Choroid plexus epithelial cell (primary cell): ENCODE measurements at regions not wholly inside any gene's neighbourhood (a gene's known extent, or its start where the extent isn't known, plus 50 kb on each side); places are given as distances from the start of the nearest gene placed in this dataset.

ENCODE experiments used
- DNase-seq: peaks from one replicate; pipeline ENCODE4 v3.0.0-alpha.2; 2010; ENCODE audit warnings: low read depth
- H3K4me3 ChIP-seq: 2 replicates; pipeline ENCODE4 v1.5.1; 2011; ENCODE audit warnings: low read depth, mild to moderate bottlenecking, control low read depth, low read length, moderate library complexity
- CTCF ChIP-seq: conservative IDR thresholded peaks from 2 replicates; pipeline ENCODE4 v1.5.1; 2011; ENCODE audit warnings: low read depth, mild to moderate bottlenecking, control low read depth, inconsistent platforms, low read length, moderate library complexity

DNA sequence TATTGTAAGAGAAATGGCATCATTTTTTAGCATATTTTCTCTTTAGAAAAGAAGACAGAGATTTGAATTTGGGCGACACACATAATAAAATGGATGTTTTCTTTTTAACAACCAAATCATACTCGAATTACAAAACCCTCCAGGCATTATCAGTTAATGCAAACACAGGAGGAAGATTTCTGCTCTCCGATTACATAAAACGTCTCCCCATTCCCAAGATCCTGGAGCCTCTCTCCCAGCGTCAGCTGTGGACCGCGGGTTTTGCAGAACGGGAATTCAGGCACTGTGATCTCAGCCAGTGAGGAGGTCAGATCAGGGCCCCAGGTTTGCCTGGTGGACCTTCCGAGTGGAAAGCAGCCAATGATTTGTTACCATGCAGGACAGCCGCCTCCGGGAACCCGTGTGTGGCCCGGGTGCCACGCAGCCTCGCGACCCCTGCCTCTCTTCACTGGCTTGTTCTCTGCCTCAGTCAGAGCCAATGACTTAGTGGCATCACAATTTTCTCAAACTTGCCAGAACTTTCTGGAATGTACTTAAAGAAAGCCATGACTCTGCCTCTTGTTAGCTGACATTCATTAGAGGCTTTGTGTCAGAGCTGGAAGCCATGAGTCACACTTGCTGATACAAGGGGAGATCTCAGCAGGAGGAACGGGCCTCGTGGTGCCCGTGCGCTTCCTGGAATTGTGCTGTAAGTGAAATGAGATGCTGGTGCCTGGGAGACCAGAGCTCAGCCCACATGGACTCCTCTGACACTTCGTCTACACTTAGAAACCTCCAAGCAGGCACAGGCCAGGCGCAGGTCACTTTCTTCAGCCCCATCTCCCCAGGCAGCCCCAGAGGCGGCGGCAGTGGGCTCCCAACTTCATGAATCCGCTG is 246.1 kb downstream of the KLF6 start:
- peak; percentile 99 for DNase-seq
- peak overlapping the region; percentile 25 for H3K4me3 ChIP-seq

DNA sequence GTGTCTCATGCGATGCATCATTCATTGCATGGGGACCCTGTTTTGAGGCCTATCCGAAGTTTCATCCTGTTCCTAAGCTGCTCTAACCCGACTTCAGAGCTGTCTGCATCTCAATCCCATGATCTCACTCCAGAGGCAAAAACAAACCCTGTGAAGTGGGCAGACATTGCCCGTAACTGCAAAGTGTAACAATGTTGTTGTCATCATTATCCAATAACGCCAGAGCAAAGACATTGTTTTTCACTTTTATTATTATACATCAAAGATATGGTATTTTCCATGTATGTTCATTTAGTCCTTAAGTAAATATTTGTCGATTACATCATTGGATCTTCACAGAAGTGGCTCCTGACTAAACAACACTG is 246.7 kb downstream of the KLF6 start:
- no peak overlapping the region for H3K4me3 ChIP-seq
- DNase-seq = peak; percentile 64
- TF ChIP-seq CTCF = no peak

More for the DNA sequence above, 246.1 kb downstream of the KLF6 start:
- no peak for TF ChIP-seq CTCF

GRCh38 chr10:3537518-3537917 is 247.5 kb downstream of the KLF6 start:
- DNase-seq = no peak
- TF ChIP-seq CTCF = no peak
- no peak overlapping the region for H3K4me3 ChIP-seq

DNA sequence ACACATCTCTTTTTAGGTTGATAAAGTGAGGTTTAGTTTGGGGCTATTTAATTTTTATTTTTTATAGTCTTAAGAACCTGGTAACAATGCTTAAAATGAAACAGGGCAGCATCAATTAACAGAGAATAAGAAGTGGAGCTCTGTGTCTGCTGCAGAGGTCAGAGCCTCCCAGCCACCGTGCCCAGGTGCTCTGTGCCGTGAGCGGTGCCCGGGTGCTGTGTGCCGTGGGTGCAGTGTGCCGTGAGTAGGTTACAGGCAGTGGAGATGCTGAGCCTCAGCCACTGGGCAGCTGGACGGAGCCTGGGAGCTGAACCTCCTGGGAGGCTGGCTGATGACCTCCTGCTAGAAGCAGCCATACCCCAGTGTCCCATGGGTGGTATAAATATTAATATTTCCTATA is 250.0 kb downstream of the KLF6 start:
- TF ChIP-seq CTCF = no peak
- DNase-seq = no peak
- H3K4me3 ChIP-seq = no peak overlapping the region

DNA sequence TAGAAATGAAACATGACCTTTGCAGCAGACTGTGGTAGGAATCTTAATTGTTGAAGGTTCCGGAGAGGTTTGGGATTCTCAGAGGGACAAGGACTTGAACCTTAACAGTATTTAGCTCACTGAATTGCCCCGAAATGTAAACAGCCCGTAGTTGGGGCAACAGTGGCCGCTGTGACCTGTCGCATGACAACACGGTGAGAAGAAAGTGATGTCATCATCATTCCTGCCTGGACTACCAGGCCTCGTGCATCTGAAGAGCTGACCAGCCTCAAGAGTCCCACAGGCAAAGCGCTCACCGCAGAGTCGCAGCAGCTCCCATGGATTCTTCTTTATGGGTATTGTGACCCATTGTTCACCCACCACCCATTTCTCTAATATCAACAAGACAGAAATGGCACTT is 250.6 kb downstream of the KLF6 start:
- no peak overlapping the region for H3K4me3 ChIP-seq
- TF ChIP-seq CTCF = no peak
- DNase-seq = no peak

- no peak for DNase-seq
- no peak overlapping the region for H3K4me3 ChIP-seq
- no peak for TF ChIP-seq CTCF
Measured at GRCh38 chr10:3533296-3533695, 251.7 kb downstream of the KLF6 start.

GRCh38 chr10:3532644-3533043 is 252.4 kb downstream of the KLF6 start:
- DNase-seq = no peak
- no peak for TF ChIP-seq CTCF
- no peak overlapping the region for H3K4me3 ChIP-seq
